ENCODE measurements at regions not wholly inside any gene's neighbourhood (a gene's known extent, or its start where the extent isn't known, plus 50 kb on each side); places are given as distances from the start of the nearest gene placed in this dataset.
A peak's percentile ranks its signal among the peaks of the same experiment; 100 is the strongest.

GRCh38 chr1:178020968-178021640 lies 51.2 kb upstream of the SEC16B start:
- no peaks in the 10 kb centered on the region for H3K36me3 ChIP-seq (replicated peaks; ENCODE audit: insufficient read depth, low read depth)
- no peaks in the 10 kb centered on the region for H3K9me2 ChIP-seq (replicated peaks; ENCODE audit: insufficient read depth)
- no peak for TF ChIP-seq EZH2phosphoT487 (IDR thresholded peaks at IDR 0.05; ENCODE audit: low read depth, severe bottlenecking, unreplicated experiment)
- no peak for TF ChIP-seq EZH2 (IDR thresholded peaks at IDR 0.05; ENCODE audit: borderline replicate concordance)
- TF ChIP-seq, protein P1, sequence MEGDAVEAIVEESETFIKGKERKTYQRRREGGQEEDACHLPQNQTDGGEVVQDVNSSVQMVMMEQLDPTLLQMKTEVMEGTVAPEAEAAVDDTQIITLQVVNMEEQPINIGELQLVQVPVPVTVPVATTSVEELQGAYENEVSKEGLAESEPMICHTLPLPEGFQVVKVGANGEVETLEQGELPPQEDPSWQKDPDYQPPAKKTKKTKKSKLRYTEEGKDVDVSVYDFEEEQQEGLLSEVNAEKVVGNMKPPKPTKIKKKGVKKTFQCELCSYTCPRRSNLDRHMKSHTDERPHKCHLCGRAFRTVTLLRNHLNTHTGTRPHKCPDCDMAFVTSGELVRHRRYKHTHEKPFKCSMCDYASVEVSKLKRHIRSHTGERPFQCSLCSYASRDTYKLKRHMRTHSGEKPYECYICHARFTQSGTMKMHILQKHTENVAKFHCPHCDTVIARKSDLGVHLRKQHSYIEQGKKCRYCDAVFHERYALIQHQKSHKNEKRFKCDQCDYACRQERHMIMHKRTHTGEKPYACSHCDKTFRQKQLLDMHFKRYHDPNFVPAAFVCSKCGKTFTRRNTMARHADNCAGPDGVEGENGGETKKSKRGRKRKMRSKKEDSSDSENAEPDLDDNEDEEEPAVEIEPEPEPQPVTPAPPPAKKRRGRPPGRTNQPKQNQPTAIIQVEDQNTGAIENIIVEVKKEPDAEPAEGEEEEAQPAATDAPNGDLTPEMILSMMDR (IDR thresholded peaks at IDR 0.05; ENCODE audit: poor library complexity), result no peak
- H3K4me1 ChIP-seq (ENCODE audit: insufficient read depth), result peaks cover 25% of the 10 kb centered on the region
- no peaks in the 10 kb centered on the region for H4K20me1 ChIP-seq (ENCODE audit: insufficient read depth, poor library complexity, severe bottlenecking)
- H3K9me3 ChIP-seq (ENCODE audit: low read depth), result no peaks in the 10 kb centered on the region
- H3K79me2 ChIP-seq, result no peaks in the 10 kb centered on the region
- no peaks in the 10 kb centered on the region for H3K27me3 ChIP-seq
- H2AFZ ChIP-seq, result no peak overlapping the region
- no peak overlapping the region for H3K4me3 ChIP-seq
- peak overlapping the region; percentile 3 for H3K4me2 ChIP-seq
- peak overlapping the region; percentile 53 for H3K27ac ChIP-seq
- no peak for DNase-seq (ENCODE audit: low spot score)
- WGBS (ENCODE audit: low lambda C conversion rate, missing lambda C conversion rate), result 45% methylated on average over 8 of the region's 8 CpGs

- Histone ChIP-seq H3K4me1 (ENCODE audit: insufficient read depth) (peaks cover 25% of the 10 kb centered on the region), H3K27me3 (no peaks in the 10 kb centered on the region), H3K9me2 (replicated peaks; ENCODE audit: insufficient read depth) (no peaks in the 10 kb centered on the region), H3K4me3 (no peak overlapping the region), H3K9me3 (ENCODE audit: low read depth) (no peaks in the 10 kb centered on the region), H3K36me3 (replicated peaks; ENCODE audit: insufficient read depth, low read depth) (no peaks in the 10 kb centered on the region), H3K4me2 (no peak overlapping the region), H2AFZ (no peak overlapping the region), H4K20me1 (ENCODE audit: insufficient read depth, poor library complexity, severe bottlenecking) (no peaks in the 10 kb centered on the region), H3K79me2 (no peaks in the 10 kb centered on the region), H3K27ac (peak overlapping the region; percentile 53)
- TF ChIP-seq, protein P1 (IDR thresholded peaks at IDR 0.05; ENCODE audit: poor library complexity), result no peak
- TF ChIP-seq EZH2phosphoT487 (IDR thresholded peaks at IDR 0.05; ENCODE audit: low read depth, severe bottlenecking, unreplicated experiment) (no peak), EZH2 (IDR thresholded peaks at IDR 0.05; ENCODE audit: borderline replicate concordance) (no peak)
- WGBS (ENCODE audit: low lambda C conversion rate, missing lambda C conversion rate), result 79% methylated on average over 4 of the region's 4 CpGs
- DNase-seq (ENCODE audit: low spot score), result no peak
Observed at GRCh38 chr1:178021950-178022349, 52.1 kb upstream of the SEC16B start.

GRCh38 chr1:178023181-178023618 lies 53.3 kb upstream of the SEC16B start:
- DNase-seq (ENCODE audit: low spot score), result peak; percentile 46
- no peaks in the 10 kb centered on the region for H3K9me3 ChIP-seq (ENCODE audit: low read depth)
- H3K9me2 ChIP-seq (replicated peaks; ENCODE audit: insufficient read depth), result no peaks in the 10 kb centered on the region
- H3K79me2 ChIP-seq, result no peaks in the 10 kb centered on the region
- H2AFZ ChIP-seq, result no peak overlapping the region
- TF ChIP-seq, protein P1 (IDR thresholded peaks at IDR 0.05; ENCODE audit: poor library complexity), result no peak
- TF ChIP-seq EZH2phosphoT487 (IDR thresholded peaks at IDR 0.05; ENCODE audit: low read depth, severe bottlenecking, unreplicated experiment), result no peak
- TF ChIP-seq EZH2 (IDR thresholded peaks at IDR 0.05; ENCODE audit: borderline replicate concordance), result no peak
- H3K36me3 ChIP-seq (replicated peaks; ENCODE audit: insufficient read depth, low read depth), result no peaks in the 10 kb centered on the region
- peak overlapping the region; percentile 53 for H3K27ac ChIP-seq
- H3K4me2 ChIP-seq, result peak overlapping the region; percentile 61
- H3K4me1 ChIP-seq (ENCODE audit: insufficient read depth), result peaks cover 25% of the 10 kb centered on the region
- H4K20me1 ChIP-seq (ENCODE audit: insufficient read depth, poor library complexity, severe bottlenecking), result no peaks in the 10 kb centered on the region
- no peaks in the 10 kb centered on the region for H3K27me3 ChIP-seq
- WGBS (ENCODE audit: low lambda C conversion rate, missing lambda C conversion rate), result 59% methylated on average over 2 of the region's 2 CpGs
- H3K4me3 ChIP-seq, result no peak overlapping the region
